H1 (cell line): ENCODE measurements at regions not wholly inside any gene's neighbourhood (a gene's known extent, or its start where the extent isn't known, plus 50 kb on each side); places are given as distances from the start of the nearest gene placed in this dataset.

Experiments
- CTCF ChIA-PET: fragments of 300-600 bp; sonication (Branson Sonifier 250); formaldehyde crosslinking; loops from one replicate; lab custom pipeline; 2021; ENCODE audit not compliant: partially characterized antibody; lab: Charles Lee
- POLR2A ChIA-PET: fragments of 300-600 bp; sonication (Branson Sonifier 250); formaldehyde crosslinking; loops from one replicate; lab custom pipeline; 2021; ENCODE audit warnings: inconsistent platforms; ENCODE audit not compliant: partially characterized antibody; lab: Charles Lee
- DNase-seq, 2 experiments: peaks; one replicate each; pipeline versions ENCODE4 v3.0.0 to v3.0.0-alpha.2; 2010 to 2022; ENCODE audit warnings: low spot score in 2 of 2, low read depth in 1 of 2, mixed read lengths in 1 of 2
- FAIRE-seq: peaks from 2 replicates; lab custom pipeline; 2011; peaks lifted over from hg19 to GRCh38; lab: Jason Lieb, UNC
- H2AFZ ChIP-seq: 2 replicates; pipeline ENCODE4 v1.8.1; 2012; ENCODE audit warnings: low read length, inconsistent platforms
- H2AK5ac ChIP-seq: 2 replicates; pipeline ENCODE4 v1.6.1; 2013; ENCODE audit warnings: low read depth, low read length
- H2BK120ac ChIP-seq: replicated peaks from 2 replicates; pipeline ENCODE3; 2013; ENCODE audit warnings: low read depth, low read length, inconsistent platforms
- H2BK12ac ChIP-seq: 2 replicates; pipeline ENCODE4 v1.6.1; 2013; ENCODE audit warnings: low read depth, low read length
- H2BK15ac ChIP-seq: 2 replicates; pipeline ENCODE4 v1.6.1; 2013; ENCODE audit warnings: low read length
- H2BK20ac ChIP-seq: 2 replicates; pipeline ENCODE4 v1.6.1; 2013; ENCODE audit warnings: low read length
- H2BK5ac ChIP-seq: 2 replicates; pipeline ENCODE4 v1.6.1; 2013; ENCODE audit warnings: low read depth, low read length
- H3K14ac ChIP-seq: 2 replicates; pipeline ENCODE4 v1.6.1; 2013; ENCODE audit warnings: inconsistent platforms; ENCODE audit not compliant: insufficient read length
- H3K18ac ChIP-seq: 2 replicates; pipeline ENCODE4 v1.6.1; 2013; ENCODE audit warnings: low read length; ENCODE audit errors: extremely low read depth
- H3K23ac ChIP-seq: 2 replicates; pipeline ENCODE4 v1.6.1; 2013; ENCODE audit warnings: inconsistent platforms; ENCODE audit not compliant: insufficient read length
- H3K23me2 ChIP-seq: 2 replicates; pipeline ENCODE4 v1.6.1; 2013; ENCODE audit warnings: low read depth, low read length
- H3K27ac ChIP-seq: 2 replicates; pipeline ENCODE4 v1.6.1; 2011; ENCODE audit warnings: low read depth, low read length, inconsistent platforms
- H3K27me3 ChIP-seq, 4 experiments: replicated peaks in 1 of 4; 1 replicate in 1 of 4; 2 replicates in 3 of 4; pipeline versions ENCODE4 v1.6.1 to v1.8.1; 2011 to 2013; ENCODE audit warnings: low read length in 3 of 4, mild to moderate bottlenecking in 3 of 4, inconsistent platforms in 2 of 4, mixed read lengths in 2 of 4, moderate library complexity in 1 of 4; ENCODE audit not compliant: control insufficient read depth in 3 of 4, insufficient read depth in 3 of 4; ENCODE audit errors: extremely low read depth in 1 of 4
- H3K36me3 ChIP-seq, 4 experiments: 2 replicates each; pipeline versions ENCODE4 v1.6.1 to v1.8.1; 2011 to 2013; ENCODE audit warnings: mild to moderate bottlenecking in 4 of 4, low read length in 3 of 4, moderate library complexity in 2 of 4, control low read depth in 1 of 4, inconsistent platforms in 1 of 4; ENCODE audit not compliant: insufficient read depth in 4 of 4, control insufficient read depth in 2 of 4
- H3K4ac ChIP-seq: replicated peaks from 2 replicates; pipeline ENCODE3; 2013; ENCODE audit warnings: low read length, low read depth, mixed read lengths, inconsistent platforms; ENCODE audit not compliant: insufficient read length
- H3K4me1 ChIP-seq, 4 experiments: replicated peaks in 1 of 4; 1 replicate in 1 of 4; 2 replicates in 3 of 4; pipeline versions ENCODE4 v1.6.1 to v1.8.1; 2011 to 2013; ENCODE audit warnings: low read length in 3 of 4, inconsistent platforms in 2 of 4, mixed read lengths in 1 of 4; ENCODE audit not compliant: insufficient read depth in 4 of 4, control insufficient read depth in 3 of 4
- H3K4me2 ChIP-seq, 2 experiments: 2 replicates each; pipeline versions ENCODE4 v1.6.1 to v1.8.1; 2011 to 2013; ENCODE audit warnings: low read depth in 2 of 2, low read length in 2 of 2, control low read depth in 1 of 2, inconsistent platforms in 1 of 2, mild to moderate bottlenecking in 1 of 2; ENCODE audit not compliant: insufficient read depth in 1 of 2
- H3K4me3 ChIP-seq, 4 experiments: fragments of 200-600, 300-600 bp in 1 of 4; sonication (generic), shearing (Covaris generic), sonication (Bioruptor Twin) in 1 of 4; 2 replicates each; pipeline versions ENCODE4 v1.5.1 to v1.8.1; 2011 to 2016; ENCODE audit warnings: low read length in 4 of 4, low read depth in 3 of 4, control low read depth in 2 of 4, inconsistent platforms in 2 of 4, mild to moderate bottlenecking in 2 of 4, mixed read lengths in 1 of 4, moderate library complexity in 1 of 4; ENCODE audit not compliant: insufficient read depth in 2 of 4; ENCODE audit errors: extremely low read depth in 1 of 4
- H3K56ac ChIP-seq: replicated peaks from 2 replicates; pipeline ENCODE3; 2013; ENCODE audit warnings: low read depth, mild to moderate bottlenecking, mixed read lengths, low read length, inconsistent platforms; ENCODE audit not compliant: insufficient read length
- H3K79me1 ChIP-seq: 2 replicates; pipeline ENCODE4 v1.6.1; 2013; ENCODE audit warnings: low read depth, low read length, control low read depth
- H3K79me2 ChIP-seq, 2 experiments: 2 replicates each; pipeline versions ENCODE4 v1.6.1 to v1.8.1; 2012 to 2013; ENCODE audit warnings: low read length in 2 of 2, mild to moderate bottlenecking in 2 of 2, inconsistent platforms in 1 of 2; ENCODE audit not compliant: insufficient read depth in 2 of 2, control insufficient read depth in 1 of 2
- H3K9ac ChIP-seq, 4 experiments: replicated peaks in 1 of 4; 1 replicate in 1 of 4; 2 replicates in 3 of 4; pipeline versions ENCODE4 v1.6.1 to v1.8.1; 2011 to 2013; ENCODE audit warnings: low read depth in 3 of 4, low read length in 3 of 4, control low read depth in 2 of 4, mild to moderate bottlenecking in 2 of 4, moderate library complexity in 2 of 4, inconsistent platforms in 1 of 4; ENCODE audit errors: extremely low read depth in 1 of 4
- H3K9me3 ChIP-seq, 2 experiments: 2 replicates each; pipeline versions ENCODE4 v1.6.1 to v1.8.1; 2012 to 2013; ENCODE audit warnings: mild to moderate bottlenecking in 2 of 2, moderate library complexity in 2 of 2, control low read depth in 1 of 2, inconsistent platforms in 1 of 2, low read depth in 1 of 2, low read length in 1 of 2, mixed read lengths in 1 of 2; ENCODE audit not compliant: insufficient read depth in 2 of 2
- H4K20me1 ChIP-seq, 2 experiments: replicated peaks in 1 of 2; 2 replicates each; pipeline versions ENCODE3 to v1.8.1; 2011 to 2013; ENCODE audit warnings: inconsistent platforms in 2 of 2, low read length in 2 of 2, mild to moderate bottlenecking in 1 of 2; ENCODE audit not compliant: insufficient read depth in 2 of 2, control insufficient read depth in 1 of 2
- H4K5ac ChIP-seq: 2 replicates; pipeline ENCODE4 v1.6.1; 2013; ENCODE audit warnings: low read length, low read depth, mixed read lengths, inconsistent platforms; ENCODE audit not compliant: insufficient read length
- H4K8ac ChIP-seq: 2 replicates; pipeline ENCODE4 v1.8.0; 2013; ENCODE audit warnings: mild to moderate bottlenecking, moderate library complexity, low read length, inconsistent platforms; ENCODE audit not compliant: insufficient read depth; ENCODE audit errors: extremely low read depth
- H4K91ac ChIP-seq: replicated peaks from 2 replicates; pipeline ENCODE3; 2013; ENCODE audit warnings: low read length, mixed read lengths, inconsistent platforms; ENCODE audit not compliant: insufficient read length
- CBX5 ChIP-seq: fragments of 300-800, 300-1000 bp; sonication (generic); IDR thresholded peaks from 2 replicates; pipeline ENCODE4 v1.7.1; 2016; ENCODE audit warnings: antibody characterized with exemption, low read length, low read depth
- CEBPB ChIP-seq: IDR thresholded peaks from 2 replicates; pipeline ENCODE4 v1.6.1; 2012; ENCODE audit warnings: low read depth, low read length
- CREB1 ChIP-seq: IDR thresholded peaks from 2 replicates; pipeline ENCODE4 v1.6.1; 2012; ENCODE audit warnings: inconsistent platforms
- FOSL1 ChIP-seq: IDR thresholded peaks from 2 replicates; pipeline ENCODE4 v1.6.1; 2011; ENCODE audit warnings: mild to moderate bottlenecking, low read depth, low read length, moderate library complexity; ENCODE audit not compliant: insufficient read depth
- GABPA ChIP-seq: IDR thresholded peaks from 2 replicates; pipeline ENCODE4 v1.6.1; 2011; ENCODE audit warnings: mild to moderate bottlenecking, low read length, moderate library complexity, borderline replicate concordance; ENCODE audit not compliant: insufficient read depth
- HDAC2 ChIP-seq, 2 experiments: fragments of 300-600 bp in 1 of 2; sonication (generic) in 1 of 2; IDR thresholded peaks; 2 replicates each; pipeline ENCODE4 v1.6.1; 2011 to 2012; ENCODE audit warnings: low read depth in 2 of 2, low read length in 2 of 2, mild to moderate bottlenecking in 2 of 2, moderate library complexity in 2 of 2, borderline replicate concordance in 1 of 2, inconsistent platforms in 1 of 2
- JUN ChIP-seq: IDR thresholded peaks from 2 replicates; pipeline ENCODE4 v1.6.1; 2011; ENCODE audit warnings: low read depth, mild to moderate bottlenecking, improper control_type of control experiment, low read length
- KDM4A ChIP-seq: IDR thresholded peaks from one replicate; pipeline ENCODE4 v1.7.1; 2012; ENCODE audit warnings: low read depth, mild to moderate bottlenecking, moderate library complexity, low read length, inconsistent platforms; ENCODE audit not compliant: severe bottlenecking
- MAX ChIP-seq: IDR thresholded peaks from 2 replicates; pipeline ENCODE4 v1.6.1; 2012; ENCODE audit warnings: inconsistent platforms
- POLR2AphosphoS5 ChIP-seq: IDR thresholded peaks from 2 replicates; pipeline ENCODE4 v1.6.1; 2011; ENCODE audit warnings: low read depth, low read length
- SIN3A ChIP-seq, 2 experiments: IDR thresholded peaks in 1 of 2; conservative IDR thresholded peaks in 1 of 2; 2 replicates each; pipeline ENCODE4 v1.6.1; 2011 to 2012; ENCODE audit warnings: low read length in 2 of 2, improper control_type of control experiment in 1 of 2, low read depth in 1 of 2, mild to moderate bottlenecking in 1 of 2
- SIX5 ChIP-seq: IDR thresholded peaks from 2 replicates; pipeline ENCODE4 v1.6.1; 2011; ENCODE audit warnings: mild to moderate bottlenecking, low read depth, low read length
- SP4 ChIP-seq: IDR thresholded peaks from 2 replicates; pipeline ENCODE4 v1.6.1; 2012; ENCODE audit warnings: low read length, inconsistent platforms
- SRF ChIP-seq: IDR thresholded peaks from 2 replicates; pipeline ENCODE4 v1.6.1; 2011; ENCODE audit warnings: mild to moderate bottlenecking, low read depth, low read length, moderate library complexity
- YY1 ChIP-seq: IDR thresholded peaks from 2 replicates; pipeline ENCODE4 v1.6.1; 2011; ENCODE audit warnings: low read depth, mild to moderate bottlenecking, low read length
- WGBS, 2 experiments: shearing (Covaris generic) in 1 of 2; methylation state at CpG; one replicate each; pipeline versions ENCODE4 v1.1.6 to v1.1.7; 2013 to 2015; ENCODE audit warnings: low lambda C conversion rate in 2 of 2, mixed read lengths in 2 of 2, inconsistent platforms in 1 of 2, low coverage in 1 of 2, missing lambda C conversion rate in 1 of 2; ENCODE audit not compliant: insufficient replicate concordance in 2 of 2, insufficient coverage in 1 of 2, insufficient read length in 1 of 2; ENCODE audit errors: extremely low coverage in 1 of 2, missing lambda C conversion rate in 1 of 2; 5-methylcytosine and 5-hydroxymethylcytosine counted together

- H3K14ac ChIP-seq, result no peak overlapping the region
- no peak for DNase-seq
- H4K5ac ChIP-seq, result no peak overlapping the region
- no peak overlapping the region for H4K8ac ChIP-seq
- no peak overlapping the region for H3K18ac ChIP-seq
- no peak overlapping the region for H2AK5ac ChIP-seq
- H2BK20ac ChIP-seq, result no peak overlapping the region
- H3K27me3 ChIP-seq, result no peaks in the 10 kb centered on the region
- H3K4me3 ChIP-seq, result no peak overlapping the region
- H2BK5ac ChIP-seq, result no peak overlapping the region
- no peaks in the 10 kb centered on the region for H3K4me1 ChIP-seq
- no peak overlapping the region for H3K27ac ChIP-seq
- FAIRE-seq, result no peak
- no peak overlapping the region for H4K91ac ChIP-seq
- no peak overlapping the region for H2BK12ac ChIP-seq
- H3K79me2 ChIP-seq, result no peaks in the 10 kb centered on the region
- H3K56ac ChIP-seq, result no peak overlapping the region
- no peak overlapping the region for H2BK120ac ChIP-seq
- peaks cover 3% of the 10 kb centered on the region in 2 experiments; a peak in 2 of 4 replicates for H3K9me3 ChIP-seq
- H3K4me2 ChIP-seq, result no peak overlapping the region
- no peaks in the 10 kb centered on the region for H3K36me3 ChIP-seq
- no peaks in the 10 kb centered on the region for H3K23me2 ChIP-seq
- no peak overlapping the region for H3K4ac ChIP-seq
- no peak overlapping the region for H3K9ac ChIP-seq
- WGBS, 2 experiments, result 97% methylated on average over 3 of the region's 3 CpGs; no CpG with 5 or more reads in 1 of the 2 experiments
- ChIA-PET CTCF (no interaction called here), POLR2A (no interaction called here)
- no peaks in the 10 kb centered on the region for H3K79me1 ChIP-seq
- no peaks in the 10 kb centered on the region for H4K20me1 ChIP-seq
- H2AFZ ChIP-seq, result no peak overlapping the region
- no peak overlapping the region for H3K23ac ChIP-seq
- H2BK15ac ChIP-seq, result no peak overlapping the region
- no peak for TF ChIP-seq YY1
- TF ChIP-seq JUN, result no peak
- no peak for TF ChIP-seq HDAC2 (IDR thresholded peaks at IDR 0.05; ENCODE audit: borderline replicate concordance in 1 of 2, low read depth in 2 of 2, low read length in 2 of 2)
- no peak for TF ChIP-seq CREB1
- TF ChIP-seq CEBPB, result no peak
- no peak for TF ChIP-seq SP4
- no peak for TF ChIP-seq CBX5
- TF ChIP-seq MAX, result no peak
- TF ChIP-seq SIX5, result no peak
- TF ChIP-seq FOSL1, result no peak
- TF ChIP-seq SIN3A (conservative IDR thresholded peaks at IDR 0.05 in 1 of 2, IDR thresholded peaks at IDR 0.05 in 1 of 2; ENCODE audit: low read depth in 1 of 2, low read length in 2 of 2), result no peak
- no peak for TF ChIP-seq GABPA
- TF ChIP-seq KDM4A, result no peak
- no peak for TF ChIP-seq SRF
- TF ChIP-seq POLR2AphosphoS5, result no peak
These were observed 246.6 kb upstream of the SMARCA2 start for GRCh38 chr9:1768561-1768960.
